Esophagus squamous epithelium (tissue), 5 donors: ENCODE measurements at regions not wholly inside any gene's neighbourhood (a gene's known extent, or its start where the extent isn't known, plus 50 kb on each side); places are given as distances from the start of the nearest gene placed in this dataset.

Experiments used
- DNase-seq: peaks from one replicate; lab custom pipeline; 2025; lab: John Stamatoyannopoulos, UW
- H3K27ac ChIP-seq, 4 donors: fragments of 200-600 bp; sonication (generic); one replicate each; pipeline ENCODE4 v1.5.1; 2016 to 2019; ENCODE audit warnings: mild to moderate bottlenecking in 1 of 4
- H3K27me3 ChIP-seq, 4 donors: fragments of 200-600 bp; sonication (generic); 1 replicate in 3 of 4; 2 replicates in 1 of 4; pipeline versions ENCODE4 v1.5.1 to v1.6.0; 2017 to 2021; ENCODE audit warnings: antibody characterized with exemption in 1 of 4
- H3K36me3 ChIP-seq, 3 donors: fragments of 200-600 bp; sonication (generic); one replicate each; pipeline ENCODE4 v1.5.1; 2016 to 2019
- H3K4me1 ChIP-seq, 3 donors: fragments of 200-600 bp; sonication (generic); one replicate each; pipeline ENCODE4 v1.5.1; 2017 to 2019
- H3K4me3 ChIP-seq, 4 donors: fragments of 200-600 bp; sonication (generic); 1 replicate in 3 of 4; 2 replicates in 1 of 4; pipeline ENCODE4 v1.5.1; 2016 to 2019; ENCODE audit warnings: mild to moderate bottlenecking in 2 of 4, moderate library complexity in 1 of 4
- H3K9me3 ChIP-seq, 3 donors: fragments of 200-600 bp; sonication (generic); one replicate each; pipeline ENCODE4 v1.5.1; 2016 to 2019
- POLR2A ChIP-seq, 4 donors: fragments of 450-650 bp; IDR thresholded peaks; one replicate each; pipeline ENCODE4 v1.6.1; 2017; ENCODE audit warnings: antibody characterized with exemption in 4 of 4, mild to moderate bottlenecking in 4 of 4, moderate library complexity in 3 of 4
- WGBS, 2 donors: methylation state at CpG; one replicate each; pipeline ENCODE4 v1.1.5; 2018; 5-methylcytosine and 5-hydroxymethylcytosine counted together
- intact Hi-C: fragments of 100-400 bp; cut with DNase I; formaldehyde crosslinking; loops from one replicate; pipeline ENCODE4 v1.15.0; 2022
- TF ChIP-seq, protein P1 (sequence below), 6 experiments: fragments of 450-650 bp in 4 of 6; fragments of 200-600 bp in 2 of 6; sonication (generic) in 2 of 6; IDR thresholded peaks; one replicate each; pipeline ENCODE4 v1.5.1; 2016 to 2019; ENCODE audit warnings: antibody characterized with exemption in 6 of 6, mild to moderate bottlenecking in 4 of 6, moderate library complexity in 4 of 6
- donor health status: DM: yes; HTN: yes; CAD: no.

DNA sequence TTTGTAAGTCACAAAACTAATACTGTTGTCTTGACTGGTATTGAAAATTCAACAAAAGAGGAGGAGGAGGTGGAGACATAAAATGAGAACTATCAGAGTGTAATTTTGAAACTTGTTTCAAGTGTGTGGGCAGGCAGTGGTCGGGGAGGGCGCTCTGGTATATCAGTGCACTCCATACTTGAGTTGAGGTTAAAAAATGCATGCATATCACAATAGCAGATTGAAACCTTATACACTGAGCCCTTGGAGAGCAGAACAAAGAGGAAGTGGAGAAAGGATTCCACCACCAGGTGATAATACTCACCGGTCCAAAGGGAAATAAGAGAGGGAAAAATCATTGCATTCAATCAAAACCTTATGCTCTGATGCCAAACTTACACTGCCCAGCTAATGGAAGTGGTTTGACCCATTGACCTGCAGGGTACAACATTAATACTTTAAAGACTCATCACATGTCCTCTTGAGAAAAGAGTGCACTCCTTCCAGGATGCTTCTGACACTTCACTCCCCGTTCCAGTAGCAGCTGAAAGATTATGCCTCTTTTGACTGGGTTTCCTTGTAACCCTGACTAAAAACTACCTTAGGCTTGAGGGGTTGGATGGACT, 79.5 kb upstream of the FAM169A start:
- Histone ChIP-seq H3K4me3 (no peak overlapping the region), H3K9me3 (no peaks in the 10 kb centered on the region), H3K27me3 (no peaks in the 10 kb centered on the region), H3K27ac (no peak overlapping the region), H3K36me3 (no peaks in the 10 kb centered on the region), H3K4me1 (peaks cover 0 to 8% (median 3%) of the 10 kb centered on the region in 3 donors)
- TF ChIP-seq, protein P1, sequence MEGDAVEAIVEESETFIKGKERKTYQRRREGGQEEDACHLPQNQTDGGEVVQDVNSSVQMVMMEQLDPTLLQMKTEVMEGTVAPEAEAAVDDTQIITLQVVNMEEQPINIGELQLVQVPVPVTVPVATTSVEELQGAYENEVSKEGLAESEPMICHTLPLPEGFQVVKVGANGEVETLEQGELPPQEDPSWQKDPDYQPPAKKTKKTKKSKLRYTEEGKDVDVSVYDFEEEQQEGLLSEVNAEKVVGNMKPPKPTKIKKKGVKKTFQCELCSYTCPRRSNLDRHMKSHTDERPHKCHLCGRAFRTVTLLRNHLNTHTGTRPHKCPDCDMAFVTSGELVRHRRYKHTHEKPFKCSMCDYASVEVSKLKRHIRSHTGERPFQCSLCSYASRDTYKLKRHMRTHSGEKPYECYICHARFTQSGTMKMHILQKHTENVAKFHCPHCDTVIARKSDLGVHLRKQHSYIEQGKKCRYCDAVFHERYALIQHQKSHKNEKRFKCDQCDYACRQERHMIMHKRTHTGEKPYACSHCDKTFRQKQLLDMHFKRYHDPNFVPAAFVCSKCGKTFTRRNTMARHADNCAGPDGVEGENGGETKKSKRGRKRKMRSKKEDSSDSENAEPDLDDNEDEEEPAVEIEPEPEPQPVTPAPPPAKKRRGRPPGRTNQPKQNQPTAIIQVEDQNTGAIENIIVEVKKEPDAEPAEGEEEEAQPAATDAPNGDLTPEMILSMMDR (IDR thresholded peaks at IDR 0.05), result no peak
- no peak for TF ChIP-seq POLR2A (IDR thresholded peaks at IDR 0.05)
- no peak for DNase-seq
- intact Hi-C loops, result no loop called here
- 59 to 68% methylated on average over 4 of the region's 4 CpGs for WGBS, 2 donors

DNA sequence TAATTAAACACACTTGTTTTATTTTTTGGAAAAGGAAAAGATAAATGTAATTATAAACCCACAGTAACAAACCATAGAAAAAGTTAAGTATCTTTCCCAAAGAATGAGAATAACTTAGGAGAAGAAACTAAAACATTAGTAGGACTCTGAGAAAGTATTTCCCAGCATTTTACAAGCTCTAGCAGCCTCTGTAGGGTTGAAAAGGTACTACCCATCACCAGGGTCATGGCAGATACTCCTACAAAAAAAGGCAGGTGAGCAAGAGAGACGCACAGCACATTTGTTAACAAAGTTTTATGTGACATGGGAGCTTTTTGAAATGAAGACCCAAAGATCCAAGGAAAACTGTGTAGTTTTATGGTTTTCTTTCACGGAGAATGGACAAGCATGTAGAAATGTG, 77.7 kb upstream of the FAM169A start:
- no peaks in the 10 kb centered on the region for H3K36me3 ChIP-seq
- no peak overlapping the region for H3K4me3 ChIP-seq
- no peak overlapping the region for H3K27ac ChIP-seq
- WGBS, 2 donors, result 65 to 66% methylated on average over 2 of the region's 2 CpGs
- no peak for DNase-seq
- intact Hi-C loops, result no loop called here
- no peaks in the 10 kb centered on the region for H3K9me3 ChIP-seq
- TF ChIP-seq POLR2A (IDR thresholded peaks at IDR 0.05), result no peak
- TF ChIP-seq, protein P1 (IDR thresholded peaks at IDR 0.05), result peak in 2 of 6 experiments; percentile 17 to 23
- peaks cover 0 to 8% (median 3%) of the 10 kb centered on the region in 3 donors for H3K4me1 ChIP-seq
- no peaks in the 10 kb centered on the region for H3K27me3 ChIP-seq

DNA sequence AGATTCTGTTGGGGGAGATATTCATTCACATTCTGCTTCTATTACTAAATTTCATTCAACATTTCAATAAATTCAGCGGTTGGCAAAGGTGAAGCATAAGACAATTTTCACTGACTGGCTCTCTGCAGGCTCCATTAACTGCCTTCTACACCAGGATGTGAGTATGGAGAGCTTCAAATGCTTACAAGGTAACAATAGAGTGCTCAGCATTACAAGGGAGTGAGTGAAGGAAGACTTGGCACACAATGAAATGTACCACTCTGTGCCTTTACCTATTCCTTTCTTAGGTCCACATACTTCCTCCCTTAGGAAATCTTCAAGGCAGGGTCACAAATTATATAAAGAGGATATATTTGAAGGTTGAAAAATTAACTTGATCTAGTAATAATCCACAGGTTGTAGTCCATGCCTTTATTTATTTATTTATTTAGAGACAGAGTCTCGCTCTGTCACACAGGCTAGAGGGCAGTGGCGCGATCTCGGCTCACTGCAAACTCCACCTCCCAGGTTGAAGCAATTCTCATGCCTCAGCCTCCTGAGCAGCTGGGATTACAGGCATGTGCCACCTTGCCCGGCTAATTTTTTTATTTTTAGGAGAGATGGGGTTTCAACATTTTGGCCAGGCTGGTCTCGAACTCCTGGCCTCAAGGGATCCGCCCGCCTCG, 76.6 kb upstream of the FAM169A start:
- no peak overlapping the region for H3K4me3 ChIP-seq

DNA sequence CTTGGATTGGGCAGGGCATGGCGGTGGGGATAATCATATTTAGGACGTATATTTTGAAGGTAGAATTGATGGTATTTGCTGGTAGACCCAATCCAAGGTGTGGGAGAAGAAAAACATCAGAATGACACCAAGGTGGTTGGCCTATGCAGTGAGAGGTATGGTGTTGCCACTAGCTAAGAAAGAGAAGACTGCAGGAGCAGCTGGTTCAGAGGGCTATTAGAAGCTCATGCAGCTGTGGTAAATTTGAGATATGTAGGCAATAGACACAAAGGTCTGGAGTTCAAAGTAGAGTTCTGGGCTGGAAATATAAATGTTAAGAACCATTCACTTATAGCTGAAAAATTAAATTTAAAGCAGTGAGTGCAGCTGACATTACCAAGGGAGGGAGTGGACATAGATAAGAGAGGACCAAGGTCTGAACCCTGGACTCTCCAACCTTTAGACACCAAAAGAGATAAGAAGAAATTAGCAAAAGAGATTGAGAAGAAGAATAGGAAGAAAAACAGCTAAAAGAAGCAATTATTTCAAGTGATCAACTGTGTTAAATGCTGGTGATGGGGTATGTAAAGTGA, 74.7 kb upstream of the FAM169A start:
- intact Hi-C loops, result no loop called here

More for the DNA sequence above, 76.6 kb upstream of the FAM169A start:
- no peak for DNase-seq
- Histone ChIP-seq H3K9me3 (no peaks in the 10 kb centered on the region), H3K27ac (no peak overlapping the region), H3K27me3 (no peaks in the 10 kb centered on the region), H3K4me1 (no peaks in the 10 kb centered on the region), H3K36me3 (no peaks in the 10 kb centered on the region)
- WGBS, 2 donors, result 88 to 93% methylated on average over 6 to 10 of the region's 10 CpGs
- intact Hi-C loops, result no loop called here
- TF ChIP-seq POLR2A (IDR thresholded peaks at IDR 0.05), result no peak
- TF ChIP-seq, protein P1 (IDR thresholded peaks at IDR 0.05), result no peak

More for the DNA sequence above, 74.7 kb upstream of the FAM169A start:
- DNase-seq, result no peak
- Histone ChIP-seq H3K27ac (no peak overlapping the region), H3K4me1 (no peaks in the 10 kb centered on the region), H3K4me3 (no peak overlapping the region), H3K36me3 (no peaks in the 10 kb centered on the region), H3K27me3 (no peaks in the 10 kb centered on the region), H3K9me3 (no peaks in the 10 kb centered on the region)
- TF ChIP-seq, protein P1 (IDR thresholded peaks at IDR 0.05), result no peak
- TF ChIP-seq POLR2A (IDR thresholded peaks at IDR 0.05), result no peak
- WGBS, 2 donors, result 73 to 83% methylated on average over 2 of the region's 2 CpGs
